DOHH2 (cell line): ENCODE measurements at regions not wholly inside any gene's neighbourhood (a gene's known extent, or its start where the extent isn't known, plus 50 kb on each side); places are given as distances from the start of the nearest gene placed in this dataset.
"Not testable (repeated sequence)": the region's sequence is repeated elsewhere in the genome, so short reads cannot be mapped to it uniquely, and the experiment has no call there.

Experiments used
- EZH2phosphoT487 ChIP-seq: fragments of 200-600 bp; sonication (generic); IDR thresholded peaks from 2 replicates; pipeline ENCODE4 v1.6.1; 2017; ENCODE audit warnings: borderline replicate concordance, mild to moderate bottlenecking, antibody characterized with exemption, low read length, moderate library complexity, mixed read lengths
- TF ChIP-seq, protein P1 (sequence below): fragments of 200-600 bp; sonication (generic); IDR thresholded peaks from one replicate; pipeline ENCODE4 v1.5.1; 2014; ENCODE audit warnings: antibody characterized with exemption, mild to moderate bottlenecking, low read depth, low read length; ENCODE audit not compliant: poor library complexity, severe bottlenecking

DNA sequence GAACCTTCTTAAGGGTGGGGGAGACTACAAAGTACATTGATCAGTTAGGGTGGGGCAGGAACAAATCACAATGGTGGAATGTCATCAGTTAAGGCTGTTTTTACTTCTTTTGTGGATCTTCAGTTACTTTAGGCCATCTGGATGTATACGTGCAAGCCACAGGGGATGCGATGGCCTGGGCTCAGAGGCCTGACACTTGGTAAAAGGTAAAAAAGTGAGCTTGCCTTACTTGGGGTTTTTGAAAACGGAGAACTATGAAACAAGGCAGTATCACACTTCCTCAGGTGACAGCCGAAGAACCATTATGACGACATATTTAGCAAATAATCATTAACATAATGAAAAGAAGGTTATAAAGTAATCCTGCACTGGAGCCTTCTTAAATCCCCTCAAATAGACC is 169.8 kb upstream of the NANOGP8 start:
- TF ChIP-seq, protein P1, sequence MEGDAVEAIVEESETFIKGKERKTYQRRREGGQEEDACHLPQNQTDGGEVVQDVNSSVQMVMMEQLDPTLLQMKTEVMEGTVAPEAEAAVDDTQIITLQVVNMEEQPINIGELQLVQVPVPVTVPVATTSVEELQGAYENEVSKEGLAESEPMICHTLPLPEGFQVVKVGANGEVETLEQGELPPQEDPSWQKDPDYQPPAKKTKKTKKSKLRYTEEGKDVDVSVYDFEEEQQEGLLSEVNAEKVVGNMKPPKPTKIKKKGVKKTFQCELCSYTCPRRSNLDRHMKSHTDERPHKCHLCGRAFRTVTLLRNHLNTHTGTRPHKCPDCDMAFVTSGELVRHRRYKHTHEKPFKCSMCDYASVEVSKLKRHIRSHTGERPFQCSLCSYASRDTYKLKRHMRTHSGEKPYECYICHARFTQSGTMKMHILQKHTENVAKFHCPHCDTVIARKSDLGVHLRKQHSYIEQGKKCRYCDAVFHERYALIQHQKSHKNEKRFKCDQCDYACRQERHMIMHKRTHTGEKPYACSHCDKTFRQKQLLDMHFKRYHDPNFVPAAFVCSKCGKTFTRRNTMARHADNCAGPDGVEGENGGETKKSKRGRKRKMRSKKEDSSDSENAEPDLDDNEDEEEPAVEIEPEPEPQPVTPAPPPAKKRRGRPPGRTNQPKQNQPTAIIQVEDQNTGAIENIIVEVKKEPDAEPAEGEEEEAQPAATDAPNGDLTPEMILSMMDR = not testable (repeated sequence)
- TF ChIP-seq EZH2phosphoT487 = not testable (repeated sequence)
